Neural cell (in vitro differentiated cells): ENCODE measurements at regions not wholly inside any gene's neighbourhood (a gene's known extent, or its start where the extent isn't known, plus 50 kb on each side); places are given as distances from the start of the nearest gene placed in this dataset.
"Not testable (repeated sequence)": the region's sequence is repeated elsewhere in the genome, so short reads cannot be mapped to it uniquely, and the experiment has no call there.

Experiments used
- H2AFZ ChIP-seq: fragments of 200-600, 300-800 bp; sonication (generic), shearing (Covaris generic); 2 replicates; pipeline ENCODE4 v1.6.0; 2014; ENCODE audit warnings: low read depth, mild to moderate bottlenecking, antibody characterized with exemption, low read length, moderate library complexity
- H3F3A ChIP-seq: fragments of 200-600 bp; shearing (Covaris generic); 2 replicates; pipeline ENCODE4 v1.6.1; 2016; ENCODE audit warnings: mild to moderate bottlenecking, moderate library complexity, mixed read lengths, antibody characterized with exemption, low read length; ENCODE audit not compliant: insufficient read depth, poor library complexity, severe bottlenecking
- H3K27ac ChIP-seq: fragments of 200-600, 300-800 bp; sonication (generic), shearing (Covaris generic); 2 replicates; pipeline ENCODE4 v1.5.1; 2014; ENCODE audit warnings: mild to moderate bottlenecking, low read length, moderate library complexity
- H3K27me3 ChIP-seq: fragments of 300-800, 200-600 bp; sonication (generic), shearing (Covaris generic); 2 replicates; pipeline ENCODE4 v1.6.0; 2014; ENCODE audit warnings: mild to moderate bottlenecking, low read depth, low read length, moderate library complexity; ENCODE audit not compliant: insufficient read depth
- H3K36me3 ChIP-seq: fragments of 300-800, 200-600 bp; sonication (generic), shearing (Covaris generic); 2 replicates; pipeline ENCODE4 v1.5.1; 2014; ENCODE audit warnings: mild to moderate bottlenecking, antibody characterized with exemption, low read length, moderate library complexity; ENCODE audit not compliant: insufficient read depth
- H3K4me2 ChIP-seq: fragments of 300-800, 200-600 bp; sonication (generic), shearing (Covaris generic); 2 replicates; pipeline ENCODE4 v1.6.0; 2014; ENCODE audit warnings: mild to moderate bottlenecking, low read length
- H3K4me3 ChIP-seq: fragments of 300-800, 200-600 bp; sonication (generic), shearing (Covaris generic); 2 replicates; pipeline ENCODE4 v1.5.1; 2014; ENCODE audit warnings: mild to moderate bottlenecking, low read length, moderate library complexity
- H3K79me2 ChIP-seq: fragments of 200-600 bp; shearing (Covaris generic); replicated peaks from 2 replicates; pipeline ENCODE4 v1.6.0; 2014; ENCODE audit warnings: mild to moderate bottlenecking, low read length, moderate library complexity; ENCODE audit not compliant: insufficient read depth
- H3K9ac ChIP-seq: fragments of 300-800, 200-600 bp; sonication (generic), shearing (Covaris generic); 2 replicates; pipeline ENCODE4 v1.6.1; 2016; ENCODE audit warnings: mild to moderate bottlenecking, low read length, mixed read lengths
- H3K9me2 ChIP-seq: fragments of 200-600 bp; shearing (Covaris generic); 2 replicates; pipeline ENCODE4 v1.6.1; 2016; ENCODE audit warnings: mild to moderate bottlenecking, low read length, mixed read lengths; ENCODE audit not compliant: insufficient read depth
- H3K9me3 ChIP-seq: fragments of 200-600, 300-800 bp; sonication (generic), shearing (Covaris generic); 2 replicates; pipeline ENCODE4 v1.6.1; 2016; ENCODE audit warnings: mild to moderate bottlenecking, mixed run types, low read length, moderate library complexity, mixed read lengths
- H4K20me1 ChIP-seq: fragments of 200-600 bp; shearing (Covaris generic); 2 replicates; pipeline ENCODE4 v1.6.1; 2016; ENCODE audit warnings: mild to moderate bottlenecking, mixed run types; ENCODE audit not compliant: insufficient read depth
- EP300 ChIP-seq: fragments of 450-650 bp; conservative IDR thresholded peaks from 2 replicates; pipeline ENCODE4 v1.6.1; 2014; ENCODE audit warnings: antibody characterized with exemption, mild to moderate bottlenecking, moderate library complexity; ENCODE audit not compliant: poor library complexity, severe bottlenecking
- EZH2 ChIP-seq: fragments of 200-600, 300-800 bp; shearing (Covaris generic), sonication (generic); IDR thresholded peaks from 2 replicates; pipeline ENCODE4 v1.6.1; 2014; ENCODE audit warnings: antibody characterized with exemption, low read length, borderline replicate concordance, mild to moderate bottlenecking; ENCODE audit not compliant: insufficient read depth, poor library complexity, severe bottlenecking
- MXI1 ChIP-seq: fragments of 450-650 bp; conservative IDR thresholded peaks from 2 replicates; pipeline ENCODE4 v1.6.1; 2014; ENCODE audit warnings: antibody characterized with exemption, mild to moderate bottlenecking; ENCODE audit not compliant: poor library complexity, severe bottlenecking
- POLR2AphosphoS5 ChIP-seq: IDR thresholded peaks from 2 replicates; pipeline ENCODE4 v1.6.1; 2012
- RAD21 ChIP-seq: fragments of 450-650 bp; conservative IDR thresholded peaks from 2 replicates; pipeline ENCODE4 v1.6.1; 2014; ENCODE audit warnings: antibody characterized with exemption, mild to moderate bottlenecking, moderate library complexity
- SMC3 ChIP-seq: fragments of 450-650 bp; conservative IDR thresholded peaks from 2 replicates; pipeline ENCODE4 v1.6.1; 2014; ENCODE audit warnings: antibody characterized with exemption, mild to moderate bottlenecking, moderate library complexity; ENCODE audit not compliant: poor library complexity
- TAF1 ChIP-seq: IDR thresholded peaks from 2 replicates; pipeline ENCODE4 v1.6.1; 2012; ENCODE audit warnings: low read depth
- TF ChIP-seq, protein P1 (sequence below): fragments of 450-650 bp; IDR thresholded peaks from 2 replicates; pipeline ENCODE4 v1.5.1; 2014; ENCODE audit warnings: antibody characterized with exemption, mild to moderate bottlenecking, moderate library complexity; ENCODE audit not compliant: poor library complexity, severe bottlenecking
- TF ChIP-seq, protein P2 (sequence below): IDR thresholded peaks from 2 replicates; pipeline ENCODE4 v1.6.1; 2012; ENCODE audit warnings: borderline replicate concordance

DNA sequence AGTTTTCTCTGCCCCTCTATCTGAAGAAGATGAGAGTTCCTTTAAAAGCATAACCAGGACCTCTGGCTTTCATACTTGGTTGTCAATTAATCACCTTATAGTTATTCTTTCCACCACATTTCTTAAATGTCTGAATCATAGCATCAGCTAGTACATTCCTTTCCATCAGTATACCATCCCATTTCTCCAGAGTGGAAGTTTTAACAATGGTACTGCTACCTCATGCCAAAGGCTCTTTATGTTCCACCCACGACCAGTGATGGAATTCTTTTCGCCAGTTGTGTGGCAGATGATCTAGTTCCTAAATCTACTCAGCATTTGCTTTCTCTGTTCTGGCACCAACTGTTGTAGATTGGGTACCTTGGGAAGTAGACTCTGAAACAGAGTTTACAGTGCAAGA is 379.8 kb downstream of the ZNF674 start:
- H3K36me3 ChIP-seq: no peaks in the 10 kb centered on the region
- no peaks in the 10 kb centered on the region for H3K27me3 ChIP-seq
- H4K20me1 ChIP-seq: no peaks in the 10 kb centered on the region
- H3F3A ChIP-seq: no peaks in the 10 kb centered on the region
- H3K9ac ChIP-seq: no peak overlapping the region
- no peak overlapping the region for H3K4me3 ChIP-seq
- no peak overlapping the region for H3K27ac ChIP-seq
- H2AFZ ChIP-seq: no peak overlapping the region
- H3K79me2 ChIP-seq: no peaks in the 10 kb centered on the region
- no peaks in the 10 kb centered on the region for H3K9me2 ChIP-seq
- H3K9me3 ChIP-seq: no peaks in the 10 kb centered on the region
- TF ChIP-seq POLR2AphosphoS5: no peak
- no peak for TF ChIP-seq EP300
- TF ChIP-seq, protein P1, sequence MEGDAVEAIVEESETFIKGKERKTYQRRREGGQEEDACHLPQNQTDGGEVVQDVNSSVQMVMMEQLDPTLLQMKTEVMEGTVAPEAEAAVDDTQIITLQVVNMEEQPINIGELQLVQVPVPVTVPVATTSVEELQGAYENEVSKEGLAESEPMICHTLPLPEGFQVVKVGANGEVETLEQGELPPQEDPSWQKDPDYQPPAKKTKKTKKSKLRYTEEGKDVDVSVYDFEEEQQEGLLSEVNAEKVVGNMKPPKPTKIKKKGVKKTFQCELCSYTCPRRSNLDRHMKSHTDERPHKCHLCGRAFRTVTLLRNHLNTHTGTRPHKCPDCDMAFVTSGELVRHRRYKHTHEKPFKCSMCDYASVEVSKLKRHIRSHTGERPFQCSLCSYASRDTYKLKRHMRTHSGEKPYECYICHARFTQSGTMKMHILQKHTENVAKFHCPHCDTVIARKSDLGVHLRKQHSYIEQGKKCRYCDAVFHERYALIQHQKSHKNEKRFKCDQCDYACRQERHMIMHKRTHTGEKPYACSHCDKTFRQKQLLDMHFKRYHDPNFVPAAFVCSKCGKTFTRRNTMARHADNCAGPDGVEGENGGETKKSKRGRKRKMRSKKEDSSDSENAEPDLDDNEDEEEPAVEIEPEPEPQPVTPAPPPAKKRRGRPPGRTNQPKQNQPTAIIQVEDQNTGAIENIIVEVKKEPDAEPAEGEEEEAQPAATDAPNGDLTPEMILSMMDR: no peak
- TF ChIP-seq TAF1: no peak
- no peak for TF ChIP-seq RAD21
- no peak for TF ChIP-seq MXI1
- TF ChIP-seq SMC3: no peak
- no peak for TF ChIP-seq EZH2
- TF ChIP-seq, protein P2, sequence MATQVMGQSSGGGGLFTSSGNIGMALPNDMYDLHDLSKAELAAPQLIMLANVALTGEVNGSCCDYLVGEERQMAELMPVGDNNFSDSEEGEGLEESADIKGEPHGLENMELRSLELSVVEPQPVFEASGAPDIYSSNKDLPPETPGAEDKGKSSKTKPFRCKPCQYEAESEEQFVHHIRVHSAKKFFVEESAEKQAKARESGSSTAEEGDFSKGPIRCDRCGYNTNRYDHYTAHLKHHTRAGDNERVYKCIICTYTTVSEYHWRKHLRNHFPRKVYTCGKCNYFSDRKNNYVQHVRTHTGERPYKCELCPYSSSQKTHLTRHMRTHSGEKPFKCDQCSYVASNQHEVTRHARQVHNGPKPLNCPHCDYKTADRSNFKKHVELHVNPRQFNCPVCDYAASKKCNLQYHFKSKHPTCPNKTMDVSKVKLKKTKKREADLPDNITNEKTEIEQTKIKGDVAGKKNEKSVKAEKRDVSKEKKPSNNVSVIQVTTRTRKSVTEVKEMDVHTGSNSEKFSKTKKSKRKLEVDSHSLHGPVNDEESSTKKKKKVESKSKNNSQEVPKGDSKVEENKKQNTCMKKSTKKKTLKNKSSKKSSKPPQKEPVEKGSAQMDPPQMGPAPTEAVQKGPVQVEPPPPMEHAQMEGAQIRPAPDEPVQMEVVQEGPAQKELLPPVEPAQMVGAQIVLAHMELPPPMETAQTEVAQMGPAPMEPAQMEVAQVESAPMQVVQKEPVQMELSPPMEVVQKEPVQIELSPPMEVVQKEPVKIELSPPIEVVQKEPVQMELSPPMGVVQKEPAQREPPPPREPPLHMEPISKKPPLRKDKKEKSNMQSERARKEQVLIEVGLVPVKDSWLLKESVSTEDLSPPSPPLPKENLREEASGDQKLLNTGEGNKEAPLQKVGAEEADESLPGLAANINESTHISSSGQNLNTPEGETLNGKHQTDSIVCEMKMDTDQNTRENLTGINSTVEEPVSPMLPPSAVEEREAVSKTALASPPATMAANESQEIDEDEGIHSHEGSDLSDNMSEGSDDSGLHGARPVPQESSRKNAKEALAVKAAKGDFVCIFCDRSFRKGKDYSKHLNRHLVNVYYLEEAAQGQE: no peak
- H3K4me2 ChIP-seq: no peak overlapping the region

DNA sequence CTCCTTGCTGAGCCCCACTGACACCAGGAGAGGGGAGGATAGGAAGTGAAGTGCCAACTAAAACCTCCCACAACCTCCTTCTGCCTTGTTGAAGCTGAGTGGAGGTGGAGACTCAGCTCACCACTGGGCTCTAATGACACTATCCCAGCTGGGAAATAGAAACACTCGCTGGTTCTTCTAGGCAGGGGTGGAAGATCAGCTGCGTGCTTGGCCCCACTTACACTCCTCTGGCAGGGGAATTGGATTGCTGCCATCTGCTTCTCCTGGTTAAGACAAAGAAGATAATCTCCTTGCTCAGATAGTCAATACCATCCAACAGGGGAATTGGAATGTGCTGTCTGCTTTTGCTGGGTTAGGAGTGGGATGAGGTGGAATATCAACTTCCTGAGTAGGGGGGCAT is 392.5 kb downstream of the ZNF674 start:
- Histone ChIP-seq H2AFZ (no peak overlapping the region), H3K36me3 (no peaks in the 10 kb centered on the region), H3K4me3 (no peak overlapping the region), H4K20me1 (no peaks in the 10 kb centered on the region), H3K27me3 (no peaks in the 10 kb centered on the region), H3K79me2 (no peaks in the 10 kb centered on the region), H3F3A (no peaks in the 10 kb centered on the region), H3K9ac (no peak overlapping the region), H3K9me3 (no peaks in the 10 kb centered on the region), H3K4me2 (no peak overlapping the region), H3K9me2 (no peaks in the 10 kb centered on the region), H3K27ac (no peak overlapping the region)
- TF ChIP-seq TAF1 (no peak), EP300 (no peak), EZH2 (no peak), MXI1 (no peak), RAD21 (no peak), SMC3 (no peak), POLR2AphosphoS5 (no peak)
- TF ChIP-seq, protein P2: no peak
- TF ChIP-seq, protein P1: no peak

DNA sequence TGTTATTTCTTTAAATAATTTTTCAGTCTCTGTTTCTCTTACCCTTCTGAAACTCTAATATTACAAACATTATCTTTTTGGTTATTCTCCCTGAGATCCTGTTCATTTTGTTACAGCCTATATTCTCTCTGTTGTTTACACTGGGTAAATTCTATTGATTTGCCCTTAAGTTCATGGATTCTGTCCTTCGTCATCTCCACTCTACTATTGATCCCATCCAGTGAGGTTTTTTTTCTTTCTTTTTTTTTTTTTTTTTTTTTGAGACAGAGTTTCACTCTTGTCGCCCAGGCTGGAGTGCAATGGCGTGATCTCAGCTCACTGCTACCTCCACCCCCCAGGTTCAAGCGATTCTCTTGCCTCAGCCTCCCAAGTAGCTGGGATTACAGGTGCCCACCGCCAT is 393.9 kb downstream of the ZNF674 start:
- H3K4me3 ChIP-seq, H3K4me2 ChIP-seq, H3K79me2 ChIP-seq, H3K9me2 ChIP-seq, H3K9me3 ChIP-seq, H3K27me3 ChIP-seq, H3F3A ChIP-seq, H3K36me3 ChIP-seq, H3K27ac ChIP-seq, H3K9ac ChIP-seq, H4K20me1 ChIP-seq, H2AFZ ChIP-seq: not testable (repeated sequence)
